ENCODE measurements at regions not wholly inside any gene's neighbourhood (a gene's known extent, or its start where the extent isn't known, plus 50 kb on each side); places are given as distances from the start of the nearest gene placed in this dataset.

GRCh38 chr14:34368115-34368970 lies 93.7 kb downstream of the SPTSSA start (continued):
- 0 out of 2 replicates have a peak, but pooled peaks have one; percentile 11 for TF ChIP-seq GABPB1 (CRISPR knock-in tag; IDR thresholded peaks at IDR 0.05)
- no peak for TF ChIP-seq NFE2L1 (CRISPR knock-in tag; IDR thresholded peaks at IDR 0.05; ENCODE audit: borderline replicate concordance)
- peak; percentile 89 for TF ChIP-seq CREM (IDR thresholded peaks at IDR 0.05)
- no peak for TF ChIP-seq CREM (CRISPR knock-in tag; IDR thresholded peaks at IDR 0.05)
- TF ChIP-seq ISX (CRISPR knock-in tag; conservative IDR thresholded peaks at IDR 0.05) = no peak
- TF ChIP-seq, protein P1, sequence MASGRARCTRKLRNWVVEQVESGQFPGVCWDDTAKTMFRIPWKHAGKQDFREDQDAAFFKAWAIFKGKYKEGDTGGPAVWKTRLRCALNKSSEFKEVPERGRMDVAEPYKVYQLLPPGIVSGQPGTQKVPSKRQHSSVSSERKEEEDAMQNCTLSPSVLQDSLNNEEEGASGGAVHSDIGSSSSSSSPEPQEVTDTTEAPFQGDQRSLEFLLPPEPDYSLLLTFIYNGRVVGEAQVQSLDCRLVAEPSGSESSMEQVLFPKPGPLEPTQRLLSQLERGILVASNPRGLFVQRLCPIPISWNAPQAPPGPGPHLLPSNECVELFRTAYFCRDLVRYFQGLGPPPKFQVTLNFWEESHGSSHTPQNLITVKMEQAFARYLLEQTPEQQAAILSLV (CRISPR knock-in tag; IDR thresholded peaks at IDR 0.05; ENCODE audit: borderline replicate concordance) = no peak
- peak; percentile 50; the same call in 1 of the 2 replicates for TF ChIP-seq ZMYM3 (CRISPR knock-in tag; IDR thresholded peaks at IDR 0.05)
- no peak for TF ChIP-seq ZNF30 (CRISPR knock-in tag; IDR thresholded peaks at IDR 0.05)
- TF ChIP-seq MAFF (IDR thresholded peaks at IDR 0.05; ENCODE audit: low read depth, low read length) = peak; percentile 88
- peak; percentile 57; the same call in 1 of the 2 replicates for TF ChIP-seq ZNF234 (CRISPR knock-in tag; conservative IDR thresholded peaks at IDR 0.05)
- peak; percentile 74; the same call in 1 of the 2 replicates for TF ChIP-seq GATA4 (IDR thresholded peaks at IDR 0.05; ENCODE audit: borderline replicate concordance, low read depth)
- no peak for TF ChIP-seq POLR2AphosphoS5 (IDR thresholded peaks at IDR 0.05; ENCODE audit: low read depth, low read length)
- 0 out of 2 replicates have a peak, but pooled peaks have one; percentile 5 for TF ChIP-seq RFX5 (IDR thresholded peaks at IDR 0.05; ENCODE audit: low read depth, low read length)
- no peak for TF ChIP-seq GTF2F1 (IDR thresholded peaks at IDR 0.05; ENCODE audit: low read length)
- TF ChIP-seq PCBP1 (IDR thresholded peaks at IDR 0.05; ENCODE audit: borderline replicate concordance, low read depth, low read length) = no peak
- TF ChIP-seq RAD51 (IDR thresholded peaks at IDR 0.05; ENCODE audit: borderline replicate concordance) = no peak
- TF ChIP-seq, protein P2, sequence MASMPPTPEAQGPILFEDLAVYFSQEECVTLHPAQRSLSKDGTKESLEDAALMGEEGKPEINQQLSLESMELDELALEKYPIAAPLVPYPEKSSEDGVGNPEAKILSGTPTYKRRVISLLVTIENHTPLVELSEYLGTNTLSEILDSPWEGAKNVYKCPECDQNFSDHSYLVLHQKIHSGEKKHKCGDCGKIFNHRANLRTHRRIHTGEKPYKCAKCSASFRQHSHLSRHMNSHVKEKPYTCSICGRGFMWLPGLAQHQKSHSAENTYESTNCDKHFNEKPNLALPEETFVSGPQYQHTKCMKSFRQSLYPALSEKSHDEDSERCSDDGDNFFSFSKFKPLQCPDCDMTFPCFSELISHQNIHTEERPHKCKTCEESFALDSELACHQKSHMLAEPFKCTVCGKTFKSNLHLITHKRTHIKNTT (CRISPR knock-in tag; IDR thresholded peaks at IDR 0.05) = no peak
- TF ChIP-seq TBX3 (IDR thresholded peaks at IDR 0.05; ENCODE audit: borderline replicate concordance) = peak; percentile 41; the same call in 1 of the 2 replicates
- TF ChIP-seq BRD4 (CRISPR knock-in tag; IDR thresholded peaks at IDR 0.05) = no peak
- no peak for TF ChIP-seq RBAK (CRISPR knock-in tag; IDR thresholded peaks at IDR 0.05)
- TF ChIP-seq SMARCE1 (IDR thresholded peaks at IDR 0.05; ENCODE audit: borderline replicate concordance) = no peak
- TF ChIP-seq ZNF367 (CRISPR knock-in tag; IDR thresholded peaks at IDR 0.05; ENCODE audit: borderline replicate concordance) = no peak
- TF ChIP-seq CTCF (CRISPR knock-in tag; IDR thresholded peaks at IDR 0.05) = no peak
- TF ChIP-seq ZNF354B (CRISPR knock-in tag; IDR thresholded peaks at IDR 0.05) = no peak
- peak; percentile 72 for TF ChIP-seq POGZ (CRISPR knock-in tag; IDR thresholded peaks at IDR 0.05)
- peak; percentile 48 for TF ChIP-seq ASH2L (IDR thresholded peaks at IDR 0.05; ENCODE audit: insufficient read length, low read depth, low read length)
- no peak for TF ChIP-seq PRPF4 (IDR thresholded peaks at IDR 0.05; ENCODE audit: low read depth, low read length, poor library complexity, severe bottlenecking)
- no peak for TF ChIP-seq EEA1 (CRISPR knock-in tag; IDR thresholded peaks at IDR 0.05; ENCODE audit: borderline replicate concordance)
- peak; percentile 91 for TF ChIP-seq TCF7L2 (IDR thresholded peaks at IDR 0.05; ENCODE audit: low read depth, low read length)

Measured in HepG2 (cell line).